ENCODE measurements at regions not wholly inside any gene's neighbourhood (a gene's known extent, or its start where the extent isn't known, plus 50 kb on each side); places are given as distances from the start of the nearest gene placed in this dataset.

DNA sequence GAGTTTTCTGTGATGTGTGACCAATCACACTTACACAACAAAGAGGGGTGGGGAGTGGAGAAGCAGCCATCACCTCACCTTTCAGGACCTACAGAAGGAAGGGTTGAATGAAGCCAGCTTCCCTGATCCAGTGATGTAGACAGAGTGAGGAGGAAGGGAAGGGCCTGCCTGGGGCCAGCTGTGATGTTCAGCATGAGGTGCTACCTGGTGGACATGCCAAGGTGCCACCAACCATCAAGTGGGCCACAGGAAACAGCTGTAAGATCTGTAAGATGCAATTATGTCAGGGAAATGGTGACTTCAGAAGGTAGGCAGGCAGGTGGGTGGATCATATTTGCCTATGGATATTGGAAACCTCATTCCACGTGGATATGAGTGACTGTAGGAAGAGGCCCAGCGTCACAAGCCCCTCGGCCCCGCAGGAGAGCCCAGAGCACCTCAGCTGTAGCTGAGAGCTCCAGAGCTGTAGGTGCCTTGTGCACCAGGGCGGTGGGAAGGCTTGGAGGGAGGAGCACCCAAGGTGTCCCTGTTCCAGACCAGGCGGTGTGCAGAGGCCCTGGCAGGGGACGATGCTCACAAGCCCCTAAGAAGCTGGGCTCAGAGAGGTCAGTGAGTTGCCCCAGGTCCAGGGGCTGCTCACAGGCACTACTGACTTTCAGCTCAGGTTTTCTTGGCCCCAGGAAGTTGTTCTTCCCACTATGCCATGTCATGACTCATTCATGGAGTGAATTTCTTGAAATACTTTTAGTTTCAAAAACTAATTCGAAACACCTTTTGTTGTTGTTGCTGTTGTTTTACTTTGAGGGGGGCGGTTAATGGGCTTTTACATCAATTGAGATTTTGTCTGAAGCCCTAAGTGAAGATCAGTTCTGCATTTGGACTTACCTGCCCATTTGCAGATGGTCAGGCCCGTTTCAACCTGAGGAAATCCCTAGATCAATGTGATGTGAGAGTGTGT lies 94.2 kb upstream of the ALDH1A3 start:
- DNase-seq, result no peak

DNA sequence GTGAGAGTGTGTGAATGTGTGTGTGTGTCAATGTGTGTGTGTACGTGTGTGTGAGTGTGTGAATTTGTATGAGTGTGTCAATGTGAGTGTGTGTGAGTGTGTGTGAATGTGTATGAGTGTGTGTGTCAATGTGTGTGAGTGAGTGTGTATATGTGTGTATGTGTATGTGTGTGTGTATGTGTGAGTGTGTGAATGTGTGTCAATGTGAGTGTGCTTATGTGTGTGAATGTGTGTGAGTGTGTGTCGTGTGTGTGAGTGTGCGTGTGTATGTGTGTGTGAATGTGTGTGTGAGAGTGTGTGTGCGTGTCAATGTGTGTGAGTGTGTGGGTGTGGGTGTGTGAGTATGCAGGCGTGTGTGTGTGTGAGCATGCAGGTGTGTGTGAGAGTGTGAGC lies 93.5 kb upstream of the ALDH1A3 start:
- no peak for DNase-seq

DNA sequence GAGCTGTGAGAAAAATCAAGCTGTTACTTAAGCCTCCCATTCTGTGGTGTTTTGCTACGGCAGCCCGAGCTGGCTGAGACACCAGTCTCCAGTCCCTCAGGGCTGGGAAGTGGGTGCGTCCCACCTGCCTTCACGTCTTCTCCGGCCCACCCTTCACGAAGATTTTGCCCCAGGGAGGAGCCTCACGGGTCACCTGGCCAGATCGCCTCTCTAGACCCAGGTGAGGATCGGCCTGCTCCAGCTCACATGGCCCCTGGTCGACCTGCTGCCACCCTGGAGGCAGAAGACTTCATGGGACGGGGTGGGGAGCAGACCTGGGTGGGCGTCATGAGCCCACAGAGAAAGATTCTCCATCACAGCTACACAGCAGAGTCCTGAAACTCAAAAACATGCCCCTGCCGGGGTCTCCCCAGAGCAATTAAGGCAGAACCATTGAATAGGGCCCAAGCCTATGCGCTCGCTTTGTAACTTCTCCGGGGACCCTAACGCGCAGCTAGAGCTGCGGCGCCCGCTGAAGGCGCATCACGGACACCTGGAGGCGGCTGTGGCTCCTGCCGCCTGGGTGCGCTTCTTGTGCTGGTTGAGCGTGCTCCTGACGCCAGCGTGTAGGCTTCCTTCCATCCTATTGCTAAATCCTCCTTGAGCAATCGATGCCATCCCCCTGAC lies 92.6 kb upstream of the ALDH1A3 start:
- no peak for DNase-seq

DNA sequence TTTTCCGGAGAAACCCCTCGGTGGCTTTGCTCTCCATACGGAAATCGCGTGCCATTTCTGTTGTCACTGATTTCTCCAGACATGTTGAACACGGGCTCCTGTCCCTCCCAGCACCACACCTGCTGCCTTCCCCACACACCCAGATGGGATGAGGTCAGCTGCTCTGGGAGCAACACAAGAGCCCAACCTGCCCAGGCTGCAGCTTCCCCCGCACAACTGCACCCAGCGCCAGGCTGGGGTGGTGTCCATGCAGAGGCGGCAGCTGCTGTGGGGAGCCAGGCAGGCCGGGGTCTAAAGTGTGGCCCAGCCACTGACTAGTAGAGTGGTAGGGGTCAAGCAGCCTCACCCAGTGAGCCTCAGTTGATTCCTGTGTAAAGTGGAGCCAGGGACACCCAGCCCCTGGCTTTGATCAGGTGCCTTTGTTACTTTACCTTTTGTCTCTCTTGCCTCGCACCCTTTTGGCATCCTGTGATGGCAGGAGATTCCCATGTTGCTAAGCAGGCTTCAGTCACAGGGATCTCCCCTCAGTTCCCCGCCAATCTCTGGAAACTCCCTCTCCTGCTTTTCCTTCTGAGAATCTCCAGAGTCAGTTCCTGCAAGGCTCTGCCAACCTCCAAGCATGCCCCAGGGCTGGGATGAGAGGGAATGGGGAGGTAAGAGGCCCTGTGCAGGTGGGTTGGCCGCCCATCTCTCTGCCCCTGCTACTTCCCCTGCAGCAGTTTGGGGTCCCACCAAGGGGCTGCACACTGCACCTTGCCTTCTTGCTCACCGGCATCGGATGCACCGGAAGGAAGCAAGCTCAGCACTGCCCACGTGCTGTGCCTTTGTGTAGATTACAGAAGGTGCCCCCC lies 91.8 kb upstream of the ALDH1A3 start:
- no peak for DNase-seq

DNA sequence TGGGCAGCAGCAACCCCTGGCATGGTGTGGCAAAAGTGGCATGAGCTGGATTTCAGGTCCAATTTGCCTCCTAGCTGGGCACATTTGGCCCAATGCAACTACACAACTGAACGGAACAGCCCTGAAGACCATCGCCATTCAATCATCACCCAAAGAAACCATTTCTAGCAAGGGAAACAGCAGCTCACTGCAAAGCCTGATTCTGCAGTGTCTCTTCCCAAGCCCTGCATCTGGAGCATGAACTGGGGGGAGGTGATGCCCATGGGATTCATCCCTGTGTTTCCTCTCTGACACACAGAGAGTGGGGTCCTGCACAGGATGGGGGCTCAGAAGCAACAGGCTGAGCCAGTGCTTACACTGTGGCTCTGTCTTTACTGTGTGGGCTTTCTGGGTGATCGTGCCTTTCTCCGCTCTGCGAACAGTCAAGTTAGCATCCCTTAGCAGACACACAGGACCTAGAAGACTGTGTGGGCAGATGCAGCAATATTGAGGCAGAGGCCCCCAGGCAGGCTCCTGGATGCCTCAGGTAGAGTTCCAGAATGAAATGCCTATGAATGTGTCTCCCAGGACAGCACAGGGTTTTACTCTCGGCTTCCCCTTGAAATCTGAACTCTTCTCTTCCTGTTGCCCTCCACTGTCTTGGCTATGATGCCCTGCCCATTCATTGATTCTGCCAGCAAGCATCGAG lies 91.1 kb upstream of the ALDH1A3 start:
- no peak for DNase-seq

DNA sequence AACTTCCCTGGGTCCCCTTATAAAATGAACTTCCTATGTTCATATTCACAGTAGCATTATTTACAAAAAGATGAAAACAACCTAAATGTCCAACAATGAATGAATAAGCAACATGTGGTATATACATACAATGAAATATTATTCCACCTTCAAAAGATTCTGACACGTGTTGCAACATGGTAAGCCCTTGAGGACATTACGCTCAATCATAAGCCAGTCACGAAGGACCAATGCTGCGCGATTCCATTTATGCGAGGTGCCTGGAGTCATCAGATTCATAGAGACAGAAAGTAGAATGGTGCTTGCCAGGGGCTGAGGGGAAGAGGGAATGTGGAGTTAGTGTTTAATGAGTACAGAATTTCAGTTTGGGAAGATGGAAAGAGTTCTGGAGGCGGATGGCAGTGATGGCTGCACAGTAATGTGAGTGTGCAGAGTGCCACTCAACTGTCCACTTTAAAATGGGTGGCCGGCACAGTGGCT lies 88.8 kb upstream of the ALDH1A3 start:
- no peak for DNase-seq

DNA sequence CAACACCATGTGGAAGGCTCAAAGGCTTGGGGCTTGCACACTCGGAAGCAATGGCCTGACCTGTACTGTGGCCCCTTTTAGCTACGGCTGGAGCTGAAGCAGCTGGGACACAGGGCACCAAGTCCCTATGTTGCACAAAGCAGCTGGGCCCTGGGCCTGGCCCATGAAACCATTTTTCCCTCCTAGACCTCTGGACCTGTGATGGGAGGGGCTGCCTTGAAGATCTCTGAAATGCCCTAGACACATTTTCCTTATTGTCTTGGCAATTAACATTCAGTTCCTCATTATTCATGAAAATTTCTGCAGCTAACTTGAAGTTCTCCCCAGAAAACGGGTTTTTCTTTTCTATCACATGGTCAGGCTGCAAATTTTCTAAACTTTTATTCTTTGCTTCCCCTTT lies 85.6 kb upstream of the ALDH1A3 start:
- no peak for DNase-seq

DNA sequence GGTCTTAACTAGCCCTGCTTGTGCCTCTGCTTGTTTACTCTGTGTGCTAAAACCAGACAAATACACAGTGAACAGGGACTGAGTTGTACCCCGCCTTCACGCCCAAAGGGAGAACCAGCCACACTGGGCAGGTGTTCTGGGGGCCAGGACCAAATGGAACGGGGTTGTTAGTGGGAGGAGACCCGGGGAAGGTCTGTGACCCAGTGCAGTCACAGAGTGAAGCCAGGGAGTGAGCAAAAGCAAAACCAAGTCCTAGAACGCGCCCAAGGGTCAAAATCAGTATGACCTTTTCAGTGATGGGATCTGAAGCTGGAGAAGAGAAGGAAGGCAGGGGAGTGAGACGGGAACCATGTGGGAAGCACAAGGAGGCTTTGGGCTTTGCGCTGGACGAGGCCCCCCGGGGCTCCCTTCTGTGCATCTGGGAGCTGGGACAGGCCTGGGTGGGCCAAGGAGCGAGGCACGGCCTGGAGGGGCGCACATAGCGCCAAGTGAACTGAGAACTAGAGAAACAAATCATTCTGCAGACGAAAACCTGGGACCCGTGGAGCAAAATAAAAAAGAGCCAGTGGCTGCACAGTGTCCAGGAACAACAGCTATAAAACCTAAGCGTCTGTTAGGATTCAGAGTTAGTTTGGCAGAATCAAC lies 78.3 kb upstream of the ALDH1A3 start:
- DNase-seq, result no peak

DNA sequence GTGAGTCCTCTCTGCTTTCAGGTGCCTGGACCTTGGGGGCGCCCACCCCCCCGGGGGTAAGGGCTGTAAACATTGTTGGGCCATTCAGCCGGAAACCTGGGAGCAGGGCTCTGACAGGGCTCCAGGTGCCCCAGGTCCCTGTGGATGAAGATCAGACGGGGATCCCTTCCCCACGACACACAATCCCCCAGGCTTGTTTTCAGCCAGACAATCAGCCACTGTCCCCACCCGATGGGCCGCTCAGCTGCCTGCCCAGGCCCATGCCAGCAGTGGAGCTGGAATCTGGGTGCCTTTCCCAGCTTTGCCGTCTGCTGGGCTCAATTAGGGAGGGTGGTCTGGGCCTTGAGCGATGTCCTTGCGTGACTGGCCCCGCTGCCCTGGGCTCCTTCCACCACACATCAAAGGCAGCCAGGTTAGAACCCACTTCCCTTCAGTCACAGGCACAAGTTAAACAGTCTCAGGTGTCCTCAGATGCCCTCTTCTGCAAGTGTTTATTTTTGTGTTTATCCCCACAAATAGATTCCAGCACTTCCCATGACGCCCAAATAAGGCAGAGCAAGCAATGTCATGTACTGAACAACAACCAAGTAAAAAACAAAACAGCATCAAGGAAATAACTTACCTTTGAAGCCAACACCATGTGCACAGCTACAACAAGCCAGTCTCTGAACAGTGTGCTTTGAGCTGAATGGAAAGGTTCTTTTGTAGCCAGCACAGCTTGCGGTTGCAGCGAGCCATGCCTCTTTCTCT lies 77.0 kb upstream of the ALDH1A3 start:
- DNase-seq, result no peak

DNA sequence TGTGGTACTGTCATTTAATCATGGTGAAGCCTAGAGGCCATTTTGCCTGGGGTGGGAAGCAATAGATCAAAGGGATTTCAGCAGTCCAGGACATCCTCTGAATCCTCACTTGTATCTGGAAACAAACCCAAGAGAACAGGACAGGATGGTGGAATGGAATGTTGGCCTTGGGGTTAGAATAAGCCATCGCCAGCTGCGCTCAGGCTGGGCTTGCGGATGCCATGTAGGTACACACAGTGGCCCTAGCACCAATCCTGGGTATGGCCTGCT lies 76.5 kb upstream of the ALDH1A3 start:
- DNase-seq, result no peak

DNA sequence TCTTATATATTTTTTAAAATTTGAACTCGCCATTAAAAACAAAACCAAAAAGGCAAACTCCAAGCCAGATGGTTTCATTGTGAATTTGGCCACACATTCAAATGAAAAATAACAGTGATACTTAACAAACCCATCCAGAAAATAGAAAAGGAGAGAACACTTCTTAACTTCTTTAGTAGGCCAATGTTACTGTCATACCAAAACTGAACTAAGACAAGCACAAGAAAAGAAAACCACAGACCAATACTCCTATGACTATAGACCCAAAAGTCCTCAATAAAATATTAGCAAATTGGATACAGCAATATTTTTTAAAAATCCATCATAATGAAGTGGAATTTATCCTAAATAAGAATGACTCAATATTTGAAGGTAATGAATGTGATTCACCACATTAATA lies 73.5 kb upstream of the ALDH1A3 start:
- DNase-seq, result no peak

DNA sequence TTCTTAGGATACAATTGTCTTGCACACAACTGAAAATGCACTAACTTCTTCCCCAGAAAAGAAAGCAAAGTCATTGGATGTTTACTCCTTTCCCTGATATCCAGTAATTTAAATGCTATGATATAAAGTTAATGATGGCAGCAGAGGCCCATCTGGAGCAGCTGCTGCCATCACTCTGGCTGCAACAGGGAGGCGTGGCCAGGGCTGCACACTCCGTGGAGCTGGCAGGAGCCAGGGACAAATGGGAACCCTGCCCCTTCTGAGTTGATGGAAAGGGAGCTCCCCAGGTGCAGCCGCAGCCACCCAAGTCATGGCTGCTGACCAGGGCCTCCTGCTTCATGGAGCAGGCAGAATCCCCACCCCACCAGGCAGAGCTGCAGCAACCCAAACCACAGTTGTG lies 72.6 kb upstream of the ALDH1A3 start:
- no peak for DNase-seq

DNA sequence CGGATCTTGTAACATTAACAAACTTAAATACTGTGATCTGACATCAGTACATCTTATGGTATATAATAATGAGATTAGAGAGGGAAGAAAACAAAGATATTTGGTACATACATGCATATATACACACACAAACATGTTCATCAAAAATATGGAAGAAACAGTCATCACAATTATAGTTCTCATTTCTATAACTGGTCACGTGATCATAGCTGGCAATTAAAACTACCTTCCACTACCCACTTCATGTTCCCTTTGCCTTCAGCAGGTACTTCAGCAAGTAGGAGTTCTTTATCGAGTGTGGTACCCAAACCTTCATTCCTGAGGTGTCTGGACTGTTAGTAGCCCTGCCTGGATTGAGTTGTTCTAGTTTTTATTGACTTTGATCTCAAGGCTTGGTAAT lies 70.9 kb upstream of the ALDH1A3 start:
- DNase-seq, result no peak

DNA sequence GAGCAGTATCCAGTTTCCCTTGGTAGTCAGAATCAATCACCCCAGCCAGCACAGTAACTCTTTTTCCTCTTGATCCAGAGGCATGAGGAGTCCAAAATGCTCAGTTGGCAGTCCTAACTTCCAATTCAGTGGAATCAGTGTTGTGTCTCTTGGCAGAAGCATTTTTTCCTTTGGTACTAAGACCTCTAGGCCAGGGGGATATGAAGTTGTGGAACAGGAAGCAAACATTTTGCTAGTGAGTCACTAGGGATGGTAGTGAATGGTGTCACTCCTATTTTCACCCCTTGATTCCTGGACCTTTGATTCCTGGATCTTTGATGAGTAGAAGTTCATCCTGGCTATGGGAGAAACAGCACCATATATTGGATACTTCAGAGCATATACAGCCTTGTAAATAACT lies 70.5 kb upstream of the ALDH1A3 start:
- DNase-seq, result no peak

DNA sequence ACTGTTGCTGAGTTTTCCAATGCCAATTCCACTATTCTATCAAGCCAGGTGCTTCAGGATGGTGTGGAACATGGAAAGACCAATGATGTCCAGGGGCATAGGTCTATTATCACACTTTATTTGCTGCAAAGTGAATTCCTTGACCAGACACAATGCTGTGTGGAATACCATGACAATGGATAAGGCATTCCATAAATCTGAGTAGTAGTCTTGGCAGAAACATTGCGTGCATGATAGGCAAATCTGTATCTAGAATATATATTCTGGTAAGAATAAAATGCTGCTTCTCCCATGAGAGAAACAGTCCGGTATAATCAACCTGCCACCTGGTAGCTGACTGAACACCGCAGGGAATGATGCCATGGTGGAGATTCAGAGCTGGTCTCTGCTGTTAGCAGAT lies 70.0 kb upstream of the ALDH1A3 start:
- DNase-seq, result no peak

DNA sequence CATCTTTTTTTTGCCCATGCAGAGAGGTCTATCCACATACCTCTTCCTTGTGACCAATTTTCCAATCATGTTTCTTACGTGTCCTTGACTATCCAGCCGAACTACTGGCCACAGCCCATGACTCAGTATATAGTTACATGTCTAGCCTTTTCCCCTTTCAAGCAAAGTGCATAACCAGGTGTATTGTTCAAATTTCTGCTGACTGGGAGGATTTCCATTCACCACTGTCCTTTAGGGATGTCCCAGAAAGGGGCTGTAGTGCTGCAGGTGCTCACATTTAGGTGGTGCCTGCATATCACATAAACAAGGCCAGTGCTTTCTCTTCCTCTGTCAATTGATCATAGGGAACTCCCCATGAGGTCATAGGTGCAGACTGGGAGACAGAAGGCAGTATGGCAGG lies 69.4 kb upstream of the ALDH1A3 start:
- DNase-seq, result no peak

DNA sequence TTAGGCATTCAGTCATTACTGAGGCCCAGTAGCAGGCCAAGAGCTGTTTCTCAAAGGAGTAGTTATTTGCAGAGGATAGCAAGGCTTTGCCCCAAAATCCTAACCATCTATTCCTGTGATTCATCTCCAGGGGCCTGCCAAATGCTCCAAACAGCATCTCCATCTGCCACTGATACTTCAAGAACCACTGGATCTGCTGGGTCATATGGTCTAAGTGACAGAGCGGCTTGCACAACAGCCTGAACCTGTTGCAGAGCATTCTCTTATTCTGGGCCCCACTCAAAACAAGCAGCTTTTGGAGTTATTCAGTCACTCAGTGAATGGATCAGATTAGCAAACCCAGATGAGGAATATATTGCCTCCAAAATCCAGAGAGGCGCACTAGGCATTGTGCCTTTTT lies 68.8 kb upstream of the ALDH1A3 start:
- no peak for DNase-seq

DNA sequence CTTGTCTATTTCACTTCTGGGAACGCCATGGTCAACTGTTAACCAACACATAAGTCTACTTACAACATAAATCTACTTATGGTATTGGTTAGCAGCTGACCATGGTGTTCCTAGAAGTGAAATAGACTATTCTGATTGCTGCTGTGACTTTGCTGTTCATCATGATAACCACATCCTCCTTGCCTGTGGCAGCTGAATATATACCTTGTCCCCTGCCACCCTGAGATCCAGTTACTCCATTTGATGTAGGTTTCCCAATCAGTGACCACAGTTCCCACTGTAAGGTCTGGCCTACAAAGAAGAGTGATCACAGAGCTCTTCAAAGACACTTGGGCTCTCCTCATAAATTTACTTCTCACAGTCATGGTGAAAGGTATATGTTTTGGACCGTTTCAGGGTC lies 66.8 kb upstream of the ALDH1A3 start:
- DNase-seq, result no peak

DNA sequence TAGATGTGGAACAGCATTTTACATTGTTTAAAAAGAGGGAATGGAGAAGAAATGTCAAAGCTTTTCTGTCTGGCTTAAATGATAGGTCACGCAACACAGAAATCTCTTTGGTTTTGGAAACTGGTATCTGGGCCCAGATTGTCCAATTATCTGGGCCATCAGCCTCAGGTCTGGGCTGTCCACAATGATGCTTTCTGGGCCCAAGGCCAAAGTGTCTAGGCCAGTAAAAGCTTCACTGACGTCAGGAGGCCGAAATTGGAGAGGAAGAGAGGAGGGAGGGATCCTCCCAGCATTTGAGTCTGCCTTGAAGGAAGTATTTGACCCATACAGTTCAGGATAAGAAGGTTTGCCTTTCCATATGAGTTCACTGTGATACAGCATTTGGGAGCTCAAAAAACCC lies 60.7 kb upstream of the ALDH1A3 start:
- DNase-seq, result no peak

DNA sequence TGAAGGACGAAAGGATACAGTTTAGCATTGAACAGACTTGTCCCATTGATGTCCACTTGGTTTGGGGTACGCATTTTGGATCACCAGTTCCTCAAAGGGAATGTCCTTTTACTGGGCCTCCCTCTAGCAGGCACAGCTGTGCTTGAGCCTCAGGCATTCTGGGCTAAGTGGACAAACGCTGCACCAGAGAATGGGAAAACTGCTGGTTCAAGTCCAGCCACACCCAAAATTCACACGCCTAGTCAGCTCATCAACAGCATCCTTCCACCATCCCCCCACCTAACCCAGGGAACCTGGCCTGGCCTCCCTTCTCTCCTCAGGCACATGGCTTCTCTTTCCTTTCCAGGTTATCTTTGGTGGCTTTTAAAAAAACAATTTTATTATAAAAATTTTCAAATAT lies 59.1 kb upstream of the ALDH1A3 start:
- no peak for DNase-seq

DNA sequence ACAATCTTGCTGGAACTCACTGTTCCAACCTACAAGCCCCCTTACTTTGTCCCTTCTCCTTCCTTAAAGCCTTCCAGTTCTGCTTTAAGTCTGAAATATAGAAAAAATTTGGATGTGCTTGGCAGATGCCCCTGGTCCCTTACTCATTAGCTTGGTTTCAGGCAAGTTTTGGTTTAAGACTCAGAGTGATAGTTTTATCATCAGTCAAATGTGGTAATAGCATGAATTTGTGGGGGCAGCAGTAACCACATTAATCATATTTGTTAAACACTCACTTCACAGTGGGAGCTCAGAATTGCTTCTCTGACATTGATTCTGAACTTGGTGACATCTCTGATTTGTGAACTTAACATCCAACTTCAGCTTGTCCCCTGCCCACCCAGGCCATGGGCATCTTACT lies 58.3 kb upstream of the ALDH1A3 start:
- DNase-seq, result no peak

DNA sequence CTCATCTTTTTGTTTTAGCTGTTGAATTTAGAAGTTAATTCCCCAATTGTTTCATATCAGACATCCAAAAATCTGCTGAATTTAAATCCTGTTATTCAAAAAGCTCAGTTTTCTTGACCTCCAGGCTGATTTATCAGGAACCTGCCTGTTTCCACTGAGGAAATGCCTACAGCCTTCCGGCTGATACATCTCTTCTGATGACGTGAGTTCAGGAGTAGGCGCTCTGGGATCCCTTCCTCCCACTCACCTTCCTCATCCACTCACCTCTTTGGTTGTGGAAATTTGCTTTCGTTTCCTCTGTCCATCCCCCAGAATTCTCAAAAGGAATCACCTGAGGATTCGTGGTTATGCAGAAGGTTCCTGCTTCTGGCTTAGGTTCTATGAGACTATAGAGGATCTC lies 55.4 kb upstream of the ALDH1A3 start:
- no peak for DNase-seq
